ENCODE measurements at regions not wholly inside any gene's neighbourhood (a gene's known extent, or its start where the extent isn't known, plus 50 kb on each side); places are given as distances from the start of the nearest gene placed in this dataset.
"Not testable (repeated sequence)": the region's sequence is repeated elsewhere in the genome, so short reads cannot be mapped to it uniquely, and the experiment has no call there.

GRCh38 chr4:67412153-67412712, 133.1 kb downstream of the CENPC start:
- peak; percentile 23 for DNase-seq (ENCODE audit: low spot score)

GRCh38 chr4:67403342-67403741, 142.0 kb downstream of the CENPC start:
- DNase-seq (ENCODE audit: low spot score), result no peak

GRCh38 chr4:67401902-67402301, 143.4 kb downstream of the CENPC start:
- DNase-seq (ENCODE audit: low spot score), result no peak

GRCh38 chr4:67397931-67398330, 147.4 kb downstream of the CENPC start:
- DNase-seq (ENCODE audit: low spot score), result no peak

GRCh38 chr4:67397031-67397430, 148.3 kb downstream of the CENPC start:
- DNase-seq (ENCODE audit: low spot score), result no peak

GRCh38 chr4:67396008-67396407, 149.3 kb downstream of the CENPC start:
- no peak for DNase-seq (ENCODE audit: low spot score)

- no peak for DNase-seq (ENCODE audit: low spot score)
Observed at GRCh38 chr4:67394879-67395278, 150.4 kb downstream of the CENPC start.

GRCh38 chr4:67393699-67394281, 151.5 kb downstream of the CENPC start:
- DNase-seq (ENCODE audit: low spot score), result peak; percentile 14

GRCh38 chr4:67393007-67393406, 152.3 kb downstream of the CENPC start:
- no peak for DNase-seq (ENCODE audit: low spot score)

GRCh38 chr4:67381406-67381804, 163.9 kb downstream of the CENPC start:
- DNase-seq (ENCODE audit: low spot score), result not testable (repeated sequence)

GRCh38 chr4:67380702-67381405, 164.4 kb downstream of the CENPC start:
- DNase-seq (ENCODE audit: low spot score), result not testable (repeated sequence)

GRCh38 chr4:67380154-67380553, 165.1 kb downstream of the CENPC start:
- no peak for DNase-seq (ENCODE audit: low spot score)

GRCh38 chr4:67375291-67375690, 170.0 kb downstream of the CENPC start:
- DNase-seq (ENCODE audit: low spot score), result no peak

- no peak for DNase-seq (ENCODE audit: low spot score)
Observed at GRCh38 chr4:67371615-67372014, 173.7 kb downstream of the CENPC start.

GRCh38 chr4:67366311-67366861, 178.9 kb downstream of the CENPC start:
- no peak for DNase-seq (ENCODE audit: low spot score)

GRCh38 chr4:67365661-67366245, 179.6 kb downstream of the CENPC start:
- no peak for DNase-seq (ENCODE audit: low spot score)

GRCh38 chr4:67355806-67356205, 189.5 kb downstream of the CENPC start:
- no peak for DNase-seq (ENCODE audit: low spot score)

- DNase-seq (ENCODE audit: low spot score), result no peak
Observed at GRCh38 chr4:67346654-67347053, 198.6 kb downstream of the CENPC start.

GRCh38 chr4:67344594-67345380, 200.5 kb downstream of the CENPC start:
- DNase-seq (ENCODE audit: low spot score), result no peak

- DNase-seq (ENCODE audit: low spot score), result no peak
Observed at GRCh38 chr4:67343199-67343598, 202.1 kb downstream of the CENPC start.

- DNase-seq (ENCODE audit: low spot score), result no peak
Observed at GRCh38 chr4:67342291-67342690, 203.0 kb downstream of the CENPC start.

- no peak for DNase-seq (ENCODE audit: low spot score)
Observed at GRCh38 chr4:67333664-67334063, 211.6 kb downstream of the CENPC start.

Data from mucosa of gallbladder (tissue), 1 donor.